GM23338 (cell line): ENCODE measurements at regions not wholly inside any gene's neighbourhood (a gene's known extent, or its start where the extent isn't known, plus 50 kb on each side); places are given as distances from the start of the nearest gene placed in this dataset.

Source experiments
- ATAC-seq: fragments of 200-7000 bp; cut with Tn5 transposase; 3 replicates; pipeline ENCODE4 v1.9.1; 2020
- DNase-seq: peaks from one replicate; pipeline ENCODE4 v3.0.0-alpha.2; 2015; ENCODE audit warnings: low spot score
- H2AFZ ChIP-seq: fragments of 200-600 bp; sonication (generic); 2 replicates; pipeline ENCODE4 v1.8.0; 2016; ENCODE audit warnings: antibody characterized with exemption, mild to moderate bottlenecking, moderate library complexity
- H3F3A ChIP-seq: fragments of 200-600 bp; sonication (generic); replicated peaks from 2 replicates; pipeline ENCODE4 v1.8.0; 2017; ENCODE audit warnings: antibody characterized with exemption, mixed run types, low read depth
- H3K27ac ChIP-seq: fragments of 200-600 bp; sonication (generic); 2 replicates; pipeline ENCODE4 v1.6.1; 2016; ENCODE audit warnings: low read depth
- H3K27me3 ChIP-seq: fragments of 200-600 bp; sonication (generic); 2 replicates; pipeline ENCODE4 v1.8.0; 2016; ENCODE audit warnings: mild to moderate bottlenecking, mixed run types, moderate library complexity; ENCODE audit not compliant: insufficient read depth
- H3K36me3 ChIP-seq: fragments of 200-600 bp; sonication (generic); 2 replicates; pipeline ENCODE4 v1.8.0; 2016; ENCODE audit warnings: mild to moderate bottlenecking; ENCODE audit not compliant: insufficient read depth
- H3K4me1 ChIP-seq: fragments of 200-600 bp; sonication (generic); 2 replicates; pipeline ENCODE4 v1.8.0; 2016; ENCODE audit warnings: mild to moderate bottlenecking, moderate library complexity; ENCODE audit not compliant: insufficient read depth
- H3K4me2 ChIP-seq: fragments of 200-600 bp; sonication (generic); 2 replicates; pipeline ENCODE4 v1.7.1; 2017; ENCODE audit warnings: mixed run types
- H3K4me3 ChIP-seq: fragments of 200-600 bp; sonication (generic); 2 replicates; pipeline ENCODE4 v1.6.1; 2016; ENCODE audit warnings: mixed run types
- H3K79me2 ChIP-seq: fragments of 200-600 bp; sonication (generic); replicated peaks from 2 replicates; pipeline ENCODE4 v1.8.0; 2017; ENCODE audit warnings: mild to moderate bottlenecking; ENCODE audit not compliant: insufficient read depth
- H3K9me2 ChIP-seq: fragments of 200-600 bp; sonication (generic); 2 replicates; pipeline ENCODE4 v1.8.0; 2017; ENCODE audit not compliant: insufficient read depth
- H4K20me1 ChIP-seq: fragments of 200-600 bp; sonication (generic); replicated peaks from 2 replicates; pipeline ENCODE4 v1.8.0; 2017; ENCODE audit warnings: mild to moderate bottlenecking; ENCODE audit not compliant: insufficient read depth
- H3K27ac Mint-ChIP-seq: 2 replicates; pipeline ENCODE4 v1.8.0; 2020; ENCODE audit warnings: inconsistent platforms, mild to moderate bottlenecking, moderate library complexity, mixed read lengths
- H3K27me3 Mint-ChIP-seq: 3 replicates; pipeline ENCODE4 v1.8.0; 2022; ENCODE audit warnings: low read depth, mild to moderate bottlenecking, moderate library complexity, mixed read lengths, inconsistent platforms; ENCODE audit not compliant: insufficient read depth, poor library complexity
- H3K36me3 Mint-ChIP-seq: 3 replicates; pipeline ENCODE4 v1.8.0; 2021; ENCODE audit warnings: low read depth, mild to moderate bottlenecking, inconsistent platforms, moderate library complexity, mixed read lengths
- H3K4me1 Mint-ChIP-seq: 3 replicates; pipeline ENCODE4 v1.8.0; 2020; ENCODE audit warnings: mild to moderate bottlenecking, inconsistent platforms, mixed read lengths
- H3K4me3 Mint-ChIP-seq: 3 replicates; pipeline ENCODE4 v1.8.0; 2021; ENCODE audit warnings: moderate library complexity, mild to moderate bottlenecking, inconsistent platforms, mixed read lengths
- H3K9me3 Mint-ChIP-seq: 3 replicates; pipeline ENCODE4 v1.8.0; 2020; ENCODE audit warnings: moderate library complexity, mild to moderate bottlenecking, inconsistent platforms, mixed read lengths
- CREB1 ChIP-seq: fragments of 250-450 bp; sonication (Bioruptor Pico); IDR thresholded peaks from 2 replicates; pipeline ENCODE4 v1.5.0; 2020; ENCODE audit warnings: low read depth, mild to moderate bottlenecking, moderate library complexity
- EZH2 ChIP-seq: fragments of 200-600 bp; sonication (generic); IDR thresholded peaks from one replicate; pipeline ENCODE4 v1.8.0; 2017; ENCODE audit warnings: antibody characterized with exemption, mild to moderate bottlenecking, low read depth; ENCODE audit not compliant: unreplicated experiment
- EZH2phosphoT487 ChIP-seq: fragments of 200-600 bp; sonication (generic); IDR thresholded peaks from one replicate; pipeline ENCODE4 v1.8.1; 2018; ENCODE audit warnings: antibody characterized with exemption; ENCODE audit not compliant: unreplicated experiment
- JUNB ChIP-seq: IDR thresholded peaks from one replicate; pipeline ENCODE4 v1.6.1; 2016; ENCODE audit warnings: antibody characterized with exemption; ENCODE audit not compliant: unreplicated experiment
- NANOG ChIP-seq: IDR thresholded peaks from 2 replicates; pipeline ENCODE4 v1.6.1; 2016; ENCODE audit warnings: antibody characterized with exemption, borderline replicate concordance
- POLR2AphosphoS5 ChIP-seq: IDR thresholded peaks from 2 replicates; pipeline ENCODE4 v1.6.1; 2016; ENCODE audit warnings: antibody characterized with exemption, low read depth
- STAT1 ChIP-seq: IDR thresholded peaks from one replicate; pipeline ENCODE4 v1.6.1; 2016; ENCODE audit warnings: antibody characterized with exemption; ENCODE audit not compliant: unreplicated experiment
- ZNF114 ChIP-seq: fragments of 250-450 bp; sonication (Bioruptor Pico); IDR thresholded peaks from 2 replicates; pipeline ENCODE4 v1.5.0; 2020; ENCODE audit warnings: mild to moderate bottlenecking, moderate library complexity
- TF ChIP-seq, protein P1 (sequence below): IDR thresholded peaks from one replicate; pipeline ENCODE4 v1.6.1; 2018; ENCODE audit warnings: antibody characterized with exemption; ENCODE audit not compliant: unreplicated experiment
- TF ChIP-seq, protein P2 (sequence below): IDR thresholded peaks from 2 replicates; pipeline ENCODE4 v1.6.1; 2016; ENCODE audit warnings: antibody characterized with exemption
- TF ChIP-seq, protein P3 (sequence below), 2 experiments: fragments of 200-600 bp in 1 of 2; sonication (generic) in 1 of 2; conservative IDR thresholded peaks; 2 replicates each; pipeline versions ENCODE4 v1.5.1 to v1.6.1; 2016 to 2017; ENCODE audit warnings: antibody characterized with exemption in 2 of 2, low read depth in 2 of 2, mild to moderate bottlenecking in 2 of 2, moderate library complexity in 1 of 2

DNA sequence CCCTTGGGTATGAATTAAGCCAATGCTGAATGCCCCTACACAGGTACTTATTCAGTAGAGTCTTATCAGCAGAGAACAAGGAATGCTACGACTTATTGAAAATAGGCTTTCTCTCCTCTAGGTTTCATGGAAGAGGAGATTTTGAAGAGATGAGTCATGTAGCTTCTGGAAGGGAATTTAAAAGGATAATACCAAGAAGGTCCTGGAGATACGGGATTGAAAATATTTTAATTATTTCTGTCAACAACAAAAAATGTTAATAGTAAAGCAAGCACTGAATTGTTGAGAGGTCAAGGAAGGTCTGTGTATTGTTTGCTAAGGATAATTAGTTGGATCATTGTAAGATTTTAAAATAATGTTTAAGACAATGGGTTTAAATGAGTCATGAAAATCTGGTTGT, 293.0 kb upstream of the SPHKAP start:
- Mint-ChIP-seq H3K9me3 (peaks cover 2% of the 10 kb centered on the region; the same call in 2 of the 3 replicates), H3K4me3 (no peak overlapping the region), H3K27ac (no peak overlapping the region), H3K4me1 (no peaks in the 10 kb centered on the region), H3K27me3 (no peaks in the 10 kb centered on the region), H3K36me3 (no peaks in the 10 kb centered on the region)
- no peaks in the 10 kb centered on the region for H4K20me1 ChIP-seq
- ATAC-seq (no peak), DNase-seq (no peak)
- TF ChIP-seq ZNF114 (CRISPR knock-in tag) (no peak), EZH2 (no peak), JUNB (no peak), STAT1 (no peak), EZH2phosphoT487 (no peak), NANOG (no peak), CREB1 (CRISPR knock-in tag) (no peak), POLR2AphosphoS5 (no peak)
- TF ChIP-seq, protein P1, sequence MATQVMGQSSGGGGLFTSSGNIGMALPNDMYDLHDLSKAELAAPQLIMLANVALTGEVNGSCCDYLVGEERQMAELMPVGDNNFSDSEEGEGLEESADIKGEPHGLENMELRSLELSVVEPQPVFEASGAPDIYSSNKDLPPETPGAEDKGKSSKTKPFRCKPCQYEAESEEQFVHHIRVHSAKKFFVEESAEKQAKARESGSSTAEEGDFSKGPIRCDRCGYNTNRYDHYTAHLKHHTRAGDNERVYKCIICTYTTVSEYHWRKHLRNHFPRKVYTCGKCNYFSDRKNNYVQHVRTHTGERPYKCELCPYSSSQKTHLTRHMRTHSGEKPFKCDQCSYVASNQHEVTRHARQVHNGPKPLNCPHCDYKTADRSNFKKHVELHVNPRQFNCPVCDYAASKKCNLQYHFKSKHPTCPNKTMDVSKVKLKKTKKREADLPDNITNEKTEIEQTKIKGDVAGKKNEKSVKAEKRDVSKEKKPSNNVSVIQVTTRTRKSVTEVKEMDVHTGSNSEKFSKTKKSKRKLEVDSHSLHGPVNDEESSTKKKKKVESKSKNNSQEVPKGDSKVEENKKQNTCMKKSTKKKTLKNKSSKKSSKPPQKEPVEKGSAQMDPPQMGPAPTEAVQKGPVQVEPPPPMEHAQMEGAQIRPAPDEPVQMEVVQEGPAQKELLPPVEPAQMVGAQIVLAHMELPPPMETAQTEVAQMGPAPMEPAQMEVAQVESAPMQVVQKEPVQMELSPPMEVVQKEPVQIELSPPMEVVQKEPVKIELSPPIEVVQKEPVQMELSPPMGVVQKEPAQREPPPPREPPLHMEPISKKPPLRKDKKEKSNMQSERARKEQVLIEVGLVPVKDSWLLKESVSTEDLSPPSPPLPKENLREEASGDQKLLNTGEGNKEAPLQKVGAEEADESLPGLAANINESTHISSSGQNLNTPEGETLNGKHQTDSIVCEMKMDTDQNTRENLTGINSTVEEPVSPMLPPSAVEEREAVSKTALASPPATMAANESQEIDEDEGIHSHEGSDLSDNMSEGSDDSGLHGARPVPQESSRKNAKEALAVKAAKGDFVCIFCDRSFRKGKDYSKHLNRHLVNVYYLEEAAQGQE: no peak
- TF ChIP-seq, protein P2, sequence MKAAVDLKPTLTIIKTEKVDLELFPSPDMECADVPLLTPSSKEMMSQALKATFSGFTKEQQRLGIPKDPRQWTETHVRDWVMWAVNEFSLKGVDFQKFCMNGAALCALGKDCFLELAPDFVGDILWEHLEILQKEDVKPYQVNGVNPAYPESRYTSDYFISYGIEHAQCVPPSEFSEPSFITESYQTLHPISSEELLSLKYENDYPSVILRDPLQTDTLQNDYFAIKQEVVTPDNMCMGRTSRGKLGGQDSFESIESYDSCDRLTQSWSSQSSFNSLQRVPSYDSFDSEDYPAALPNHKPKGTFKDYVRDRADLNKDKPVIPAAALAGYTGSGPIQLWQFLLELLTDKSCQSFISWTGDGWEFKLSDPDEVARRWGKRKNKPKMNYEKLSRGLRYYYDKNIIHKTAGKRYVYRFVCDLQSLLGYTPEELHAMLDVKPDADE: no peak
- no peaks in the 10 kb centered on the region; the same call in 1 of the 2 replicates for H3K9me2 ChIP-seq
- H3K4me3 ChIP-seq: no peak overlapping the region
- no peak overlapping the region for H3K27ac ChIP-seq
- no peaks in the 10 kb centered on the region for H3K27me3 ChIP-seq
- no peaks in the 10 kb centered on the region for H3F3A ChIP-seq
- no peaks in the 10 kb centered on the region for H3K4me1 ChIP-seq
- no peaks in the 10 kb centered on the region for H3K79me2 ChIP-seq
- H2AFZ ChIP-seq: no peak overlapping the region
- H3K4me2 ChIP-seq: no peak overlapping the region
- H3K36me3 ChIP-seq: no peaks in the 10 kb centered on the region

DNA sequence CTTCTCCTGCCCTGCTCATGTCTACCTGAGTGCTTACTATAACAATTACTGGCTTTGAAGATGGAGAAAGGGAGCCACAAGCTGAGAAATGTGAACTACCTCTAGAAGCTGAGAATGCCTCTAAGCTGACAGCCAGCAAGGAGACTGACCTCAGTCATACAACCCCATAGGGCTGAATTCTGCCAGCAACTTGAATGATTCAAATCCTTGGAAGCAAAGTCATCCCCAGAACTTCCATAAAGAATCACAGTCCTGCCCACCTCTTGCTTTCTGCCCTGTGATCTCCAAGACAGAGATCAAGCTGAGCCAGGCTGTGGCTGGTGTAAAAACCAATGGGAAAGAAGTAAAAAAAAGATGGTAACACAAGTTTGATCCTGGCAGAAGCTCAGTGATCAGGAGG, 288.2 kb upstream of the SPHKAP start:
- peaks cover 4% of the 10 kb centered on the region; the same call in 1 of the 2 replicates for H3K4me1 ChIP-seq
- no peak overlapping the region for H3K4me3 ChIP-seq
- no peaks in the 10 kb centered on the region for H3K36me3 ChIP-seq
- no peaks in the 10 kb centered on the region for H3K27me3 ChIP-seq
- H3K4me3 Mint-ChIP-seq: no peak overlapping the region
- no peaks in the 10 kb centered on the region for H3K79me2 ChIP-seq
- no peaks in the 10 kb centered on the region for H3K9me2 ChIP-seq
- ATAC-seq: no peak
- H3K27ac Mint-ChIP-seq: no peak overlapping the region
- peaks cover 3% of the 10 kb centered on the region; the same call in 2 of the 3 replicates for H3K36me3 Mint-ChIP-seq
- TF ChIP-seq, protein P3, sequence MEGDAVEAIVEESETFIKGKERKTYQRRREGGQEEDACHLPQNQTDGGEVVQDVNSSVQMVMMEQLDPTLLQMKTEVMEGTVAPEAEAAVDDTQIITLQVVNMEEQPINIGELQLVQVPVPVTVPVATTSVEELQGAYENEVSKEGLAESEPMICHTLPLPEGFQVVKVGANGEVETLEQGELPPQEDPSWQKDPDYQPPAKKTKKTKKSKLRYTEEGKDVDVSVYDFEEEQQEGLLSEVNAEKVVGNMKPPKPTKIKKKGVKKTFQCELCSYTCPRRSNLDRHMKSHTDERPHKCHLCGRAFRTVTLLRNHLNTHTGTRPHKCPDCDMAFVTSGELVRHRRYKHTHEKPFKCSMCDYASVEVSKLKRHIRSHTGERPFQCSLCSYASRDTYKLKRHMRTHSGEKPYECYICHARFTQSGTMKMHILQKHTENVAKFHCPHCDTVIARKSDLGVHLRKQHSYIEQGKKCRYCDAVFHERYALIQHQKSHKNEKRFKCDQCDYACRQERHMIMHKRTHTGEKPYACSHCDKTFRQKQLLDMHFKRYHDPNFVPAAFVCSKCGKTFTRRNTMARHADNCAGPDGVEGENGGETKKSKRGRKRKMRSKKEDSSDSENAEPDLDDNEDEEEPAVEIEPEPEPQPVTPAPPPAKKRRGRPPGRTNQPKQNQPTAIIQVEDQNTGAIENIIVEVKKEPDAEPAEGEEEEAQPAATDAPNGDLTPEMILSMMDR (conservative IDR thresholded peaks at IDR 0.05; ENCODE audit: low read depth in 2 of 2): no peak
- TF ChIP-seq EZH2phosphoT487 (no peak), NANOG (no peak)
- H3K9me3 Mint-ChIP-seq: peaks cover 3% of the 10 kb centered on the region; the same call in 1 of the 3 replicates
- H3K4me2 ChIP-seq: no peak overlapping the region
- no peaks in the 10 kb centered on the region for H4K20me1 ChIP-seq
- H2AFZ ChIP-seq: no peak overlapping the region
- no peak overlapping the region for H3K27ac ChIP-seq
- H3F3A ChIP-seq: no peaks in the 10 kb centered on the region
- no peak for DNase-seq
- H3K27me3 Mint-ChIP-seq: no peaks in the 10 kb centered on the region
- H3K4me1 Mint-ChIP-seq: peaks cover 8% of the 10 kb centered on the region; the same call in 2 of the 3 replicates
